ENCODE measurements at regions not wholly inside any gene's neighbourhood (a gene's known extent, or its start where the extent isn't known, plus 50 kb on each side); places are given as distances from the start of the nearest gene placed in this dataset.

- Histone ChIP-seq H2AFZ (ENCODE audit: low read depth, low read length) (no peak overlapping the region), H3K9ac (replicated peaks; ENCODE audit: extremely low read depth, insufficient read depth, low read length) (no peak overlapping the region), H3K4me3 (replicated peaks in 1 of 3; ENCODE audit: insufficient read depth in 1 of 3, low read depth in 1 of 3, low read length in 3 of 3) (no peak overlapping the region), H3K4me2 (ENCODE audit: insufficient read depth, low read length) (no peak overlapping the region), H3K79me2 (ENCODE audit: control insufficient read depth, insufficient read depth, low read length) (no peaks in the 10 kb centered on the region), H3K27me3 (ENCODE audit: control insufficient read depth in 2 of 2, insufficient read depth in 2 of 2, low read length in 2 of 2) (no peaks in the 10 kb centered on the region), H4K20me1 (replicated peaks; ENCODE audit: control insufficient read depth, extremely low read depth, insufficient read depth, low read length) (no peaks in the 10 kb centered on the region), H3K9me3 (replicated peaks; ENCODE audit: control insufficient read depth, insufficient read depth, low read length) (no peaks in the 10 kb centered on the region), H3K36me3 (ENCODE audit: control insufficient read depth in 2 of 2, extremely low read depth in 1 of 2, insufficient read depth in 2 of 2, low read length in 2 of 2) (no peaks in the 10 kb centered on the region), H3K27ac (ENCODE audit: insufficient read depth, low read depth, low read length) (peak overlapping the region; percentile 73), H3K9me1 (replicated peaks; ENCODE audit: control insufficient read depth, extremely low read depth, insufficient read depth, low read length) (no peaks in the 10 kb centered on the region), H3K4me1 (ENCODE audit: control insufficient read depth, extremely low read depth, insufficient read depth, low read length) (peaks cover 16% of the 10 kb centered on the region)
- intact Hi-C loops (cut with micrococcal nuclease) (loop anchor here (1.0 kb wide), 4 partner anchors 73 to 360 kb away; partner anchors contain the start of gene BACH2), dilution Hi-C loops (cut with MboI; ENCODE audit: extremely low pct_ligation_motif_present, low sequenced_read_pairs) (no loop called here)
- TF ChIP-seq POLR2AphosphoS5 (IDR thresholded peaks at IDR 0.05; ENCODE audit: insufficient read depth, low read depth, low read length) (no peak), CTCF (IDR thresholded peaks at IDR 0.05; ENCODE audit: extremely low read depth in 1 of 2, insufficient read depth in 1 of 2, low read depth in 1 of 2, low read length in 2 of 2) (no peak), FOS (IDR thresholded peaks at IDR 0.05; ENCODE audit: borderline replicate concordance, insufficient read depth, low read length) (no peak), POLR2A (IDR thresholded peaks at IDR 0.05; ENCODE audit: low read depth, low read length) (no peak), MYC (IDR thresholded peaks at IDR 0.05; ENCODE audit: low read depth, low read length) (no peak), EZH2 (IDR thresholded peaks at IDR 0.05; ENCODE audit: borderline replicate concordance, low read depth, low read length, severe bottlenecking) (no peak), JUN (IDR thresholded peaks at IDR 0.05; ENCODE audit: borderline replicate concordance, insufficient read depth, insufficient read length, low read depth) (no peak), GATA2 (IDR thresholded peaks at IDR 0.05; ENCODE audit: insufficient read depth, insufficient read length, low read depth, low read length) (no peak)
- TF ChIP-seq, protein P1, sequence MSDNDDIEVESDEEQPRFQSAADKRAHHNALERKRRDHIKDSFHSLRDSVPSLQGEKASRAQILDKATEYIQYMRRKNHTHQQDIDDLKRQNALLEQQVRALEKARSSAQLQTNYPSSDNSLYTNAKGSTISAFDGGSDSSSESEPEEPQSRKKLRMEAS (IDR thresholded peaks at IDR 0.05; ENCODE audit: insufficient read depth, insufficient read length) = no peak
- DNase-seq (ENCODE audit: low read depth, low spot score) = no peak
- POLR2A ChIA-PET = no interaction called here
- no peak for FAIRE-seq
- CTCF ChIA-PET = interaction anchor here (1.2 to 1.4 kb wide), 4 partner anchors 10 to 110 kb away, joined by 3 to 8 read pairs (median 4); no protein-coding TSS in a partner anchor
- TSS peak; percentile 68 for BruUV-seq (replicated peaks)
Observed at GRCh38 chr6:90369651-90370050, 73.0 kb upstream of the BACH2 start.

Measured in endothelial cell of umbilical vein (primary cell).